ENCODE measurements at regions not wholly inside any gene's neighbourhood (a gene's known extent, or its start where the extent isn't known, plus 50 kb on each side); places are given as distances from the start of the nearest gene placed in this dataset.

- Histone ChIP-seq H3K4me3 (no peak overlapping the region), H3K4me1 (peaks cover 0 to 7% (median 0%) of the 10 kb centered on the region in 4 donors), H3K27ac (no peak overlapping the region), H3K27me3 (no peaks in the 10 kb centered on the region), H3K9me3 (no peaks in the 10 kb centered on the region), H3K36me3 (no peaks in the 10 kb centered on the region)
- DNase-seq (ENCODE audit: low spot score in 2 of 2): no peak
- 61 to 70% methylated on average over 3 of the region's 3 CpGs for WGBS, 2 donors
- no peak for TF ChIP-seq EP300 (IDR thresholded peaks at IDR 0.05)
- TF ChIP-seq POLR2A (IDR thresholded peaks at IDR 0.05): no peak
- no peak for TF ChIP-seq CTCF (IDR thresholded peaks at IDR 0.05)
These were observed 329.6 kb downstream of the RAPGEF2 start for GRCh38 chr4:159432436-159432835.

GRCh38 chr4:159433337-159433736, 330.5 kb downstream of the RAPGEF2 start:
- peaks cover 0 to 7% (median 0%) of the 10 kb centered on the region in 4 donors for H3K4me1 ChIP-seq
- H3K36me3 ChIP-seq: no peaks in the 10 kb centered on the region
- no peak for DNase-seq (ENCODE audit: low spot score in 2 of 2)
- H3K27ac ChIP-seq: no peak overlapping the region
- H3K9me3 ChIP-seq: no peaks in the 10 kb centered on the region
- H3K27me3 ChIP-seq: no peaks in the 10 kb centered on the region
- WGBS, 2 donors: 75 to 84% methylated on average over 3 of the region's 3 CpGs
- TF ChIP-seq EP300 (IDR thresholded peaks at IDR 0.05) (no peak), CTCF (IDR thresholded peaks at IDR 0.05) (no peak), POLR2A (IDR thresholded peaks at IDR 0.05) (no peak)
- H3K4me3 ChIP-seq: no peak overlapping the region

- WGBS, 2 donors: 67 to 71% methylated on average over 4 of the region's 4 CpGs
These were observed 331.4 kb downstream of the RAPGEF2 start for GRCh38 chr4:159434114-159434870.

GRCh38 chr4:159434871-159435241, 332.0 kb downstream of the RAPGEF2 start:
- Histone ChIP-seq H3K27me3 (no peaks in the 10 kb centered on the region), H3K9me3 (no peaks in the 10 kb centered on the region), H3K36me3 (no peaks in the 10 kb centered on the region), H3K4me3 (no peak overlapping the region), H3K4me1 (no peaks in the 10 kb centered on the region), H3K27ac (no peak overlapping the region)
- 93% methylated on average over 8 of the region's 8 CpGs for WGBS, 2 donors
- no peak for DNase-seq (ENCODE audit: low spot score in 2 of 2)
- TF ChIP-seq POLR2A (IDR thresholded peaks at IDR 0.05): no peak
- TF ChIP-seq EP300 (IDR thresholded peaks at IDR 0.05): no peak
- TF ChIP-seq CTCF (IDR thresholded peaks at IDR 0.05): no peak

More at GRCh38 chr4:159434114-159434870, 331.4 kb downstream of the RAPGEF2 start:
- no peak for DNase-seq (ENCODE audit: low spot score in 2 of 2)
- Histone ChIP-seq H3K4me1 (peaks cover 0 to 1% (median 0%) of the 10 kb centered on the region in 4 donors), H3K27ac (no peak overlapping the region), H3K36me3 (no peaks in the 10 kb centered on the region), H3K27me3 (no peaks in the 10 kb centered on the region), H3K9me3 (no peaks in the 10 kb centered on the region), H3K4me3 (no peak overlapping the region)
- TF ChIP-seq EP300 (IDR thresholded peaks at IDR 0.05) (no peak), CTCF (IDR thresholded peaks at IDR 0.05) (no peak), POLR2A (IDR thresholded peaks at IDR 0.05) (no peak)

GRCh38 chr4:159435561-159436023, 332.7 kb downstream of the RAPGEF2 start:
- Histone ChIP-seq H3K27ac (no peak overlapping the region), H3K27me3 (no peaks in the 10 kb centered on the region), H3K9me3 (no peaks in the 10 kb centered on the region), H3K36me3 (no peaks in the 10 kb centered on the region), H3K4me3 (no peak overlapping the region), H3K4me1 (no peaks in the 10 kb centered on the region)
- 59 to 65% methylated on average over 3 of the region's 3 CpGs for WGBS, 2 donors
- DNase-seq (ENCODE audit: low spot score in 2 of 2): no peak
- TF ChIP-seq POLR2A (IDR thresholded peaks at IDR 0.05): no peak
- no peak for TF ChIP-seq CTCF (IDR thresholded peaks at IDR 0.05)
- no peak for TF ChIP-seq EP300 (IDR thresholded peaks at IDR 0.05)
